HG02884 (cell line): ENCODE measurements at regions not wholly inside any gene's neighbourhood (a gene's known extent, or its start where the extent isn't known, plus 50 kb on each side); places are given as distances from the start of the nearest gene placed in this dataset.
"Not testable (repeated sequence)": the region's sequence is repeated elsewhere in the genome, so short reads cannot be mapped to it uniquely, and the experiment has no call there.

ENCODE experiments used
- ATAC-seq: cut with Tn5 transposase; IDR thresholded peaks from one replicate; pipeline ENCODE4 v1.9.1; 2021; ENCODE audit warnings: mild to moderate bottlenecking, moderate library complexity; ENCODE audit not compliant: unreplicated experiment

DNA sequence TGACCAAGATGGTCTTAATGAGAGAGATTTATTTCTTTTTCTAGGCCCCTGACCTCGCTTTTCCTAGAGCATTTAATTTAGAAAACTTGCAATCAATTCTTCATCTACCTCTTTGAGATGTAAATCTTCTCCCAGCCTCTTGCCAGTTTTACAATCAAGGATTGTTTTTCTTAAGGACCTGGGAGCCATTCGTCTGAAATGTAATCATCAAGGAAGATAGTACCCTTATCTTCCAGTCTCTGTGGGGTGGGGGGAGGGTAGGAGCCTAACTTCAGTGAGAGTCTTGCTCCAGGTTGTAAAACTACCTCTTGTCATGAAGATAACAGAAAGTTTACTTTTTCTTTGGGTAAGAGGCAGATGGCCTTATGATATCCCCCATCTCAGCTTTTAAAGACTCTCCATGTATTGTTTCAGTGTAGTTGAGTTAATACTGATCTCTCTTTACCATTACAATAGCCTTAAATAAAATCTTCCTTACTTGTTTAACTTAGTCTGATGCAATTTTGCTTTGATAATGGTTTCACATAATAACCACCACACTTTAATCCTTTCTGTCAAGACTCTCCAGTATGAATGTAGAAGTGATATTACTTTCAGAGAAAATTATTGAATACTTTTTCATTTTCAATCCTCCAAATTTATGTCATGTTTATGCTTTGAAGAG lies 110.2 kb upstream of the CPHXL start:
- no peak for ATAC-seq

DNA sequence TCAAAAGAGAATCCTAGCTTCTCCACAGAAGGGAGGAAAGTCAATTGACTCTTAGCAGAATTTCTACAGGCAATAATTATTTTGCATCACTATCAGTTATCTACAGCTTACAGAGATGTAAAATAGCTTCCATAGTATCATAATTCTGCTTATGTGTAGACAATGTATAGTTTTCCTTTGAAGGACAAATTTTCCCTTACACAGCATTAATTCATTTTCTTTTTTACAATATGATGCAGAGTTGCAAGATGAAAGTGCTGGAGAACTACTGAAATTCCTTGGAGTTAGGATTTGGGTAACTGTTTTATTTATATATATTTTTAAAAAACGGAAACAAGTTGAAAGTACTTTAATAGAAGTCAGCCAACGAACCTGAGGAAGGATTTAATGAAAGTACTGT lies 111.0 kb upstream of the CPHXL start:
- ATAC-seq = no peak

DNA sequence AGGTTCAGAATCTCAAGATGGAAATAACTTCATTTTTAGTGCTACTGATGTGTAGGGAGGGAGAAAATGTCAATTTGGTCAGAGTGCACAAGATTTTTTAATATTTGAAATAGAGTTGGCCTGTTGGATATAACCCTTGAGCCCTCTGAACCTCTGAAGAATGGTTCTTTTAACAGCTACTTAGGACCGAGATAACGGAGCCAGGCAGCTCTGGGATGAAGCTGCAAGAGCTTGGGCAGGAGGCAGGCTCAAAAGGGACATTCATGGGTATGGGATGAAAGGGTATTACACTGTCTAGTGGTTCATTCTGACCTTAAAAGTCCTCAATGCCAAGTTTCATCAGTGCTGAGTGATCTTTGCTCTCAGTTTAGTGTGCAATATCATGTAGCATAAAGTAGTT lies 111.4 kb upstream of the CPHXL start:
- ATAC-seq = no peak

DNA sequence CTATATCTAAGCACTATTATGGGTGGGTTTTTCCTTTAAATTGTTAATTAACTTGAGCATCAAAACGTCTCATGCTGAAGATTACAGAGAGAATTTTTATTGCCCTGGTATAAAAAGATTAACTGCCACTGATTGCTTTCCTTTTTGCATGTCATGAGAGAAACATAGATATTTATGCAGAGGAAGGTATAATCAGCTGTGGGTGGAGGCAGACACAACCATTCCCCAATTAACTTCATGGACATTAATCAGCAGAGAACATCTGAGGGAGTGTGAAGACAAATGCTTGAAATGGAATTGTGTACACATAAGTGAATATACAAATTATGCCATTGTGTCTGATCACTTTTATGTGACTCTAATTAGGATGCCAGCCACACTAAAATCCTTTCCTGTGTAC lies 115.2 kb upstream of the CPHXL start:
- ATAC-seq = no peak

DNA sequence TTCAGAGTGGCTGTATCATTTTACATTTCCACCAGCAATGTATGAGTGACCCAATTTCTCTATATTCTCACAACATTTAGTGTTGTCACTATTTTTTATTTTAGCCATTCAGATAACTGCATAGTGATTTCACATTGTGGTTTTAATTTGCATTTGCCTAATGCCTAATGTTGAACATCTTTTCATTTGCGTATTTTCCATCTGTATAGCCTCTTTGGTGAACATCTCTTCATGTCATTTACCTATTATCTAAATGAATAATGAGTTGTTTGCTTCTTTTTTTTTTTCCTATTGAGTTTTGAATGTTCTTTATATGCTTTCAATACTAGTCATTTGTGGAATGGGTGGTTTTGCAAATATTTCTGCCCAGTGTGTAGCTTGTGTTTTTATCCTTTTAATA lies 120.9 kb upstream of the CPHXL start:
- no peak for ATAC-seq

DNA sequence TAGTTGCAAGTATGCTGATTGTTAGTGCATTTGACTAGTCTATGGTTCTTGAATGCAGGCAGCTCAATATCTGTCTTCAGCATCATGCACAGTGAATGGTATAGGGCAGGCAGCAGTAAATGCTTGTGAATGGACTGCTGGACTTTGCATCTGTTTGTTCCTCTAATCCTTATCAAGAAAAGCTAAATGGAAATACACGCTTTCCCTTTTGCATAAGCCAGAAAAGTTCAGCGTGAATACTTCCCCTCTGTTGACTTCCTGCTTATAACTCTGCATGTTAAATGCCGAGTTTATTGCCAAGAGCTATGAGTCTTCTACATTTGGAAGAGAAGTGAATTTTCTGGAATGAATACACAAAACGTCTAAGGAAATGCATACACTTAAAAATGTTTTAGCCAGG lies 127.9 kb upstream of the CPHXL start:
- no peak for ATAC-seq

DNA sequence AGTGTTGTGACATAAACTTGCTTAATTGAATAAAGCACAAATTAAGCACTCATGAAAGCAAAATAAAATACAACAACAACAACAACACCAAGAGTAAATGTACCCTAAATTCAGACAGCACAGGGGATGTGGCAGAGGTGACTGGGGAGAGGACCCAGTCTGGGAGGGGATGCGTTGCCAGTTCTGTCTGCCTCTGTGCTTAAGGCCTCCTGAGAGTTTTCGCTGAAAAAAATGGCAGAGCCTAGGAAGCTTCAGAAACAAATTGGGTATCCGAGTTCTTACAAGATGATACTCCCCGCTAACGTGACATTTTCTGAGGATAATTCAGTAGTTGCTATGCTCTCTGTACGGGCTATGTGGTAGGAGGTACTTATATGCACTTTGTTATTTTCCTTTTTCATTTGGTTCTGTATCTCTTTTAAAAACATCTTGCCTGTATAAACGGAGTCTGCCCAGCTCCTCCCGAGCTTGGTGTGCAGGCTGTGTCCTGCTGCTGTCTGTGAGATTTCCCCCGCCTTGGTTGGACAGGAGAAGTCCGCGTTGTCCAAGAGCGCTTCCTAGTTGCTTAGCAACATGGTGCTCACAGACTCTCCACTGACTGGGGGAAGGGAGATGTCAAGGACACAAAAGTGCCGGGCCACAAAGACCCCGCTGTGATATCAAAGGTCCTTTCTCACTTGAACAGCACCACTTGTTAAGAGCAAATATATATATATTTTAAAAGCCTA lies 134.2 kb upstream of the CPHXL start:
- no peak for ATAC-seq

DNA sequence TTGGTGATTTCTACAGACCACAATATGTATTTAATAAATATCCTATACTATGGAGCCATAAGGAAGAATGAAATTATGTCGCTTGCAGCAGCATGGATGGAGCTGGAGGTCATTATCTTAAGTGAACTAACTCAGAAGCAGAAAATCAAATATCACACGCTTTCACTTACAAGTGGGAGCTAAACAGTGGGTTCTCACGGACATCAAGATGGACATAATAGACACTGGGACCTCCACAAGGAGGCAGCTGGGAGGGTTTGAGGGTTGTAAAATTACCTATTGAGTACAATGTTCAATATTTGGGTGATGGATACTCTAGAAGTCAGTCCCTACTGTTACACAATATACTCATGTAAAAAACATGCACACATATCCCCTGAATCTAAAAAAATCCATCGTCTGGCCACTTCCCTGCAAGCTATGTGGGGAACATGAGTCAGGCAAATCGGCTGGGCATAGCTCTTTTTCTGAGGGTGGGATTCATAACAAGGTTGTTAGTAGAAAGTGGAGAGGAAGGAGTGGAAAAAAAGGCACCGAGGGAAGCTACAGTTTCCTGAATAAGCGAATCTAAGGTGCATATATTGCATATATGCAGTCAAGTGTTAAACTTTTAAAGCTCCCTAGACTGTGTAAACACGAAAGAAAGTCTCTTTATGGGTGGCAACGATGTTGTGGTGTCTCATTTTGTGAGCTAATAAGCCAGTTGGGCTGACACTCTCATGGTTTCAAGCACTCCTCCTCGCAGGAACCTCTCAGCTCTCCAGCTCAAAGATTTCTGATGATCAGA lies 135.2 kb upstream of the CPHXL start:
- no peak for ATAC-seq

DNA sequence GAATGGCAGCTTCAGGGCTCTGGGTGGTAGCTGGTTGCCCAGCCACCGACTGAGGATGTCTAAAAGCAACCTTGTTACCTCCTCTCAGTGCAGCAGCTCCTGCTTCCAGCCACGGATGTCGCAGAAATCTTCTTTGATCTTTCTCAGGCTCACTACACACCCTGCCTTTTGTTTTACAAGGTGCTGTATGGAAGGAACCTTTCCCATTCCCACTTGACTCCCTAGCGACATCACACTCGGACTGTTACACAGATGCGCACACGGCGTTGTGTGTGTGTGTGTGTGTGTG lies 135.8 kb upstream of the CPHXL start:
- no peak for ATAC-seq

DNA sequence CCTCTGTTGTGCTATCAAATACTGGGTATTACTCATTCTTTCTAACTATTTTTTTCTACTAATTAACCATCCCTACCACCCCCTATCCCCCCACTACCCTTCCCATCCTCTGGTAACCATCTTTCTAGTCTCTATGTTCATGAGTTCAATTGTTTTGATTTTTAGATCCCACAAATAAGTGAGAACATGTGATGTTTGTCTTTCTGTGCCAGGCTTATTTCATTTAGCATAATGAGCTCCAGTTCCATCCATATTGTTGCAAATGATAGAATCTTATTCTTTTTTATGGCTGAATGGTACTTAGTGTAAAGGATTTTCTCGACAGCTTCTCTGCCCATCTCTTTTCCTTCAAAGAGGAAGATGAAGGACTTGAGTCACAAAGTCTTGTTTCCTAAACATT lies 138.0 kb upstream of the CPHXL start:
- no peak for ATAC-seq

DNA sequence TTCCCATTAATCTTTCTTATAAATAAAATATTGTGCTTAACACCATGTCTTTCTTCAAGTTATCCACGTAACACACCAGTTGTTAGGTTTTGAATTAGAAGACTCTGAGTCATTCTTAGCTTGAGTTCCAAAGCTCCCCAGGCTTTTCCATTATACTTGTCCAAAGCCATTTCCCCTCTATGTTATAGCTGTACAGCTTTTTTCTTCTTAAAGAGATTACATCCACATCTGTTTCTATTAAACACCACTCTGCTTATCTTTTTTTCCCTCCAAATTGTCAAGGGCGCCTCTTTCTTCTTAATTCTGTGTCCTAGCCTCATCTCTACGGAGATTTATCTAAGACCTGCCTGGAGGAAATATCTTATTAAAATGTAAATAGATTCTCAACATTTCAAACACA lies 139.4 kb upstream of the CPHXL start:
- ATAC-seq = no peak

DNA sequence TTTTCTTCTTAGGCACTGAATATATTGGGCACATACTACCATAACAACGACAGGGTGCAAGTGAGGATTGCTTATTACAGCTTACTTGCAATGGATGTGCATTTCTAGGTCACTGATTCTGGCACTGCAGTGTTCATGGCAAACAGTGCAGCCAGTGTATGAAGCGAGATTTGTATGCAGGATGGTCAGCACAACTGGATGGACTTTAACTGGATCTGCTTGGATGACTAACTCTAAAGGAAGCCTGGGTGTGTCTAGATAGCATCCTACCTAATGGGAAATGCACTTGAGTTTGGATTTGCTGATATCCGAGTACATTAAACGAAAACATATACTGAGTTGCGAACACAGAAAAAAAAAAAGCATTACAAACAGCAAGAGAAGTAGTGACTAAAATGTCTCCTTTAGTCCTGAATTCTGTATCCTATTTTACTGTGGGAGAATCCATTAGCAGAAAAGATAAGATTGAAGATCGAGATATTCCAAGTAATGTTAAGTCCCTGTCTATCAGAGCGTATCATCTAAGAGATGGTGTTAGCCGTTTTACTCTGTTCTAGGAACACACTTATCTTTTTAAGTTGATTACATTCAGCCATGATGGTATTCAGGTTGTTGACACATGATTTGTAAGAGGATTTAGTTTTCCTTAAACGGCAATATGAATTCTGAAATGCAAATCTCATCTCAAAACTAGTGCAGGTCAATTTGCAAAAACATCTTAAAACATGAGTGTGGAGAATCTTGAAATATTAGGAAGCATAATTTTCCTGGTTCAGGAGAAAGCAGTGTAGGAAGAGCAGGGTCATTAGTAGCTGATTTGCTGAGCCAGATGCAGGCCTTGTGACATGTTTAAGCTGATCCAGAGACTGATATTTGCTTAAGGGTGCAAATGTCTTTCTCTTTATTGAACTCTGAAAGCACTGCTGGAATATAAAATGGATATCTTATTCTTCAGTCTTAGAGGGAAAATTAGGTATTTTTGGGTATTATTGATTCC lies 142.6 kb upstream of the CPHXL start:
- no peak for ATAC-seq

DNA sequence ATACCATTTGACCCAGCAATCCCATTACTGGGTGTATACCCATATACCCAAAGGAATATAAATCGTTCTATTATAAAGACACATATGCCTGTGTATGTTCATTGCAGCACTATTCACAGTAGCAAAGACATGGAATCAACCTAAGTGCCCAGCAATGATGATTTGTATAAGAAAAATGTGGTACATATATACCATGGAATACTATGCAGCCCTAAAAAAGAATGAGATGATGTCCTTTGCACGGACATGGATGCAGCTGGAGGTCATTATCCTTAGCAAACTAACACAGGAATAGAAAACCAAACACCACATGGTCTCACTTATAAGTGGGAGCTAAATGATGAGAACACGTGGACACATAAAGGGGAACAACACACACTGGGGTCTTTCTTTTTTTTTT lies 155.0 kb upstream of the CPHXL start:
- not testable (repeated sequence) for ATAC-seq

DNA sequence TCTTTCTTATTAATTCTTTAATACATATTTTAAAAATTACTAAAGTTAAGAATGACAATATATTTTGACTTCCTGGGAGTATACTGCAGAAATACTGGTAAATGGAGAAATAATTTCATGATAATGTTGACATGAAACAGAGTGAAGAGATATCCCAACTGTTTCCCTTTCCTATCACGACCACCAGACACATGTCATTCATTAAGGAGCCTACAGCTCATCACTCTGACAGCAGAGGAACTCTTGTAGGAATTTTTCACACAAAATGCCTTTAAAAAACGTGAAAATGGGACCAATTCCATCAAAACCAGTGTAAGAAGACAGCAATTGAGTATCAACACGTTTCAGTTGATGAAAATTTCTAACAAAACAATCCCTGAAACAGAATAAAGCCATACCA lies 172.9 kb upstream of the CPHXL start:
- no peak for ATAC-seq

DNA sequence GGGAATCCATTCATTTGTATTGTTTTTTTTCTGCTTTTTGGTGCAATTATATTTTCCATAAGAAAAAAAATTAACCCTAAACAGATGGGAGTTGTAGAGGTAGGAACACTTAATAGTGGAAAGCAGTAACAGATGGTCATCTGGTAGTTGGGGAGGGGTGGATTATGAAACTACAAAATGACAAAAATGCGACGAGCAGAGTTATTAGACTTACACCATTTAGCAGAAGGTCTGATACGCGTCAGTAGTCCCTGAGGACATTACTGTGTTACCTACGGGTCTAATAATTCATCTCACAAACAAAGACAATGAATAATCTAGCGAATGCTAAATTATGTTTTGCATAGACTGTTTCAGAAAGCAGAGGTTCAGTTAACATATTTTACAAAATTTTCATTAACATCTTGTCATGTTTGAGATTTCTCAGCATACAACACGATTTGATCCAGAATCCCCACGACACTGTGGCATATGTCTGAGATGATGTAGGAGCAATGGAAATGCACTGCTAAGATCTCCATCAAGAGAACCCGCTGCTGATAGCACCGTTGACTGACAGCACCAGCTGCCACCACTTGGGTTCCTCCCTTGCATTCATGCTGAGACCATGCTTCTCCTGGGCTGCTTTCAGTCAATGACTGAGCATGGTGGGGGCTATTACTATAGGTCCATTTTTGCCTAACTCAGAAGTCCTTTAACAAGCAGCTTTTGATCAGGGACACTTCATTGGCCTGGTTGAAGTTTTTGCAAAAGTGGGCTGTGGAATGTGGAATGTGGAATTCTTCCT lies 182.2 kb upstream of the CPHXL start:
- ATAC-seq = no peak

DNA sequence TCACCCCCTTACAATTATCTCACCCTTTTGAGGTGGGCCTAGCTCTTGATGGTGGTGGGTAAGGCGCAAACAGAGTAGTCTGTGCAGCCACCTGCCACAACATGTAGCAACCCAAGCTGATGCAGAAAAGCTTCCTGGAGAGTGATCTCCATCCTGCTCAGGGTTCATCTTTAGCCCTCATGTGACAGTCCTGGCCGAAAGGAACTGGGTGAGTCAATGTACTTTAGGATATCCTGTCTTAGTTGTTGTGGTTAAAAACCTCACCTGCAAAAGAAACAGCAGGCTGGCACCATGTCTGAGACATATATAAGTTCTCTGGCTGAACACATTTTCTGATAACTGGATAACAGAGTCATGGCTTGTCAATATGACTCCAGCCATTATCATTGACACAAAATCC lies 183.5 kb upstream of the CPHXL start:
- ATAC-seq = no peak

DNA sequence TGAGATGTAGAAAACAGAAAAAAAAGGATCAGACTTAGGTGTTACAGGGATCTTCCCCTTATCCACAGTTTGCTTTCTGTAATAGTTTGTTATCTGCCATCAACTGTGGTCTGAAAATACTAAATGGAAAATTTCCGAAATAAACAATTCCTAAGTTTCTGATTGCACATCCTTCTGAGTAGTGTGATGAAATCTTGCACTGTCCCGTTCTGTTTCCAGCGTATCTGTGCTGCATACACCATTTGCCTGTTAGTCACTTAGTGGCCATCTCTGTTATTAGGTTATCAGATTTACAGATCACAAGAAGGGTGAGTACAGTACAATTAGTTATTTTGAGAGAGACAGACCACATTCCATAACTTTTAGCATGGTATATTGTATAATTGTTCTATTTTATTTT lies 185.6 kb upstream of the CPHXL start:
- no peak for ATAC-seq

DNA sequence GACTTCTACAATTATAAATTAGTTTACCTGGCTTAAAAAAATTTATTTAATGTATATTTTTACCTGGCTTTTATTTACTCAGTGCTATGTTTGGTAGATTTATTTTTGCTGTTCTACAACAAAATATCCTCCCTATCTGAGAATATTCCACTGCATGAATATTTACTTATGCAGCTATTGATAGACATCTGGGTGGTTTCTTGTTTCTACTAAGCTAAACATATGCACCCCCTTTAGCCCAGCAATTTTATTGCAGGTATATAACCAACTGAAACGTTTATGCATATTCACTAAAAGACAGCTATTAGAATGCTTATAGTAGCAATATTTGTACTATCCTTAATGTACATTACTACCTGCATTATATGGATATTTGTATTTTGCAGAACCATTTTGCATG lies 187.7 kb upstream of the CPHXL start:
- no peak for ATAC-seq

DNA sequence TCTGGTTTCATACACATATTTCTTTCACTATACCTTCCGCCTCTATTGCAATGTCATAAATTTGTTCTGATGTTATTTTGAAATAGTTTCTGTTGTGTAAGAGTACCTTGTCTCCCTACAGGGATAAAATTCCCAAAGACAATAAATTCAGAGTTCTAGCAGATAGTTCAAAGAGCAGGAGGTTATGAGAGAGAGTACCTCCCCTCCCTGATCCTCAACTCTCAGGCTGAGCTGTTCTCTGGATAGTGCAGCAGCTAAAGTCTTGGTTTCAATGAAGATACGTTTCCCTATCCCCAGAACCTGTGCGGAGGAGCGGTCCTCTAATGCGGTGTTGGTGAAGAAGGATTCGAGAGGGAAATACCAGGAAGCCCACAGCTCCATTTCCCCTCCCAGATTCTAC lies 190.2 kb upstream of the CPHXL start:
- no peak for ATAC-seq

DNA sequence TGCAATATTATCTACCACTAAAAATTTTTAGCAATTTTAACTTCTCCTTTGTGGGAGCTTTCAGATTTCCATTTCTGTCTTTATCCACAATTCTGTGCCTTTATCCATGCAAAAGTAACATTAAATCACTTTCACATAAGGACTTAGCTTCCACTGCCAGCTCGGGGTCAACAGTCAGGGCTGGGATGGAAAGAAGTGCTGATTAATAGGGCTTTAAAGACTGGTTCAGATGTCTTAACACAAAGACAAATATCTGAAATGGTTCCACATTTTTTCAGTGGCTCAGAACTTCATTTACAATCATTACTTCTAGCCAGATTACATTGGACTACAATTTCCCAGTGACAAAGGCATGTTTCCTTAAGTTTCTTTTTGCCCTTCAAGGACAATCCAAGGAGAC lies 191.8 kb upstream of the CPHXL start:
- no peak for ATAC-seq
